ENCODE measurements at regions not wholly inside any gene's neighbourhood (a gene's known extent, or its start where the extent isn't known, plus 50 kb on each side); places are given as distances from the start of the nearest gene placed in this dataset.

- no peak overlapping the region for H3K4me3 ChIP-seq
- H3K9me2 ChIP-seq (ENCODE audit: insufficient read depth): no peaks in the 10 kb centered on the region
- no peaks in the 10 kb centered on the region for H3K36me3 ChIP-seq (ENCODE audit: low read depth)
- H3F3A ChIP-seq (ENCODE audit: insufficient read depth): no peaks in the 10 kb centered on the region
- in situ Hi-C loops (cut with MboI): no loop called here
- no peaks in the 10 kb centered on the region for H4K20me1 ChIP-seq (ENCODE audit: insufficient read depth)
- TF ChIP-seq EZH2 (IDR thresholded peaks at IDR 0.05; ENCODE audit: insufficient read depth, poor library complexity, severe bottlenecking) (no peak), EZH2phosphoT487 (IDR thresholded peaks at IDR 0.05; ENCODE audit: insufficient read depth, low read depth) (no peak)
- no peaks in the 10 kb centered on the region for H3K9me3 ChIP-seq (ENCODE audit: low read depth)
- H3K27me3 ChIP-seq (replicated peaks; ENCODE audit: insufficient read depth): no peaks in the 10 kb centered on the region; the same call in 1 of the 2 replicates
- DNase-seq: no peak
- H2AFZ ChIP-seq: no peak overlapping the region
- 22 to 25% methylated on average over 11 of the region's 11 CpGs for WGBS, 2 experiments (ENCODE audit: low coverage in 1 of 2, low lambda C conversion rate in 2 of 2, missing lambda C conversion rate in 2 of 2)
- no peak overlapping the region for H3K9ac ChIP-seq
- H3K4me1 ChIP-seq (ENCODE audit: insufficient read depth): no peaks in the 10 kb centered on the region
- no peak overlapping the region for H3K4me2 ChIP-seq (ENCODE audit: unreplicated experiment)
- H3K79me2 ChIP-seq (ENCODE audit: insufficient read depth): no peaks in the 10 kb centered on the region
- H3K27ac ChIP-seq: no peak overlapping the region
Measured at GRCh38 chr3:10619989-10620832, 114.8 kb upstream of the ATP2B2 start.

- 40 to 56% methylated on average over 2 of the region's 2 CpGs for WGBS, 2 experiments (ENCODE audit: low coverage in 1 of 2, low lambda C conversion rate in 2 of 2, missing lambda C conversion rate in 2 of 2)
- in situ Hi-C loops (cut with MboI): no loop called here
Measured at GRCh38 chr3:10620833-10621082, 115.4 kb upstream of the ATP2B2 start.

GRCh38 chr3:10623578-10624275 is 118.3 kb upstream of the ATP2B2 start:
- H3K9me2 ChIP-seq (ENCODE audit: insufficient read depth): no peaks in the 10 kb centered on the region
- H3K4me1 ChIP-seq (ENCODE audit: insufficient read depth): no peaks in the 10 kb centered on the region
- DNase-seq: no peak
- H3K27ac ChIP-seq: no peak overlapping the region
- 61 to 62% methylated on average over 4 of the region's 4 CpGs for WGBS, 2 experiments (ENCODE audit: low coverage in 1 of 2, low lambda C conversion rate in 2 of 2, missing lambda C conversion rate in 2 of 2)
- no peak overlapping the region for H3K9ac ChIP-seq
- H3K36me3 ChIP-seq (ENCODE audit: low read depth): no peaks in the 10 kb centered on the region
- H4K20me1 ChIP-seq (ENCODE audit: insufficient read depth): no peaks in the 10 kb centered on the region
- in situ Hi-C loops (cut with MboI): no loop called here
- no peak overlapping the region for H3K4me2 ChIP-seq (ENCODE audit: unreplicated experiment)
- no peaks in the 10 kb centered on the region for H3K9me3 ChIP-seq (ENCODE audit: low read depth)
- TF ChIP-seq EZH2phosphoT487 (IDR thresholded peaks at IDR 0.05; ENCODE audit: insufficient read depth, low read depth) (no peak), EZH2 (IDR thresholded peaks at IDR 0.05; ENCODE audit: insufficient read depth, poor library complexity, severe bottlenecking) (no peak)
- no peaks in the 10 kb centered on the region; the same call in 1 of the 2 replicates for H3K27me3 ChIP-seq (replicated peaks; ENCODE audit: insufficient read depth)
- no peaks in the 10 kb centered on the region for H3F3A ChIP-seq (ENCODE audit: insufficient read depth)
- H2AFZ ChIP-seq: no peak overlapping the region
- no peak overlapping the region for H3K4me3 ChIP-seq
- H3K79me2 ChIP-seq (ENCODE audit: insufficient read depth): no peaks in the 10 kb centered on the region

More at GRCh38 chr3:10620833-10621082, 115.4 kb upstream of the ATP2B2 start:
- Histone ChIP-seq H3K36me3 (ENCODE audit: low read depth) (no peaks in the 10 kb centered on the region), H3K79me2 (ENCODE audit: insufficient read depth) (no peaks in the 10 kb centered on the region), H2AFZ (no peak overlapping the region), H3K9me3 (ENCODE audit: low read depth) (no peaks in the 10 kb centered on the region), H3K9ac (no peak overlapping the region), H3K4me3 (no peak overlapping the region), H3K4me1 (ENCODE audit: insufficient read depth) (no peaks in the 10 kb centered on the region), H3K27ac (no peak overlapping the region), H3K27me3 (replicated peaks; ENCODE audit: insufficient read depth) (no peaks in the 10 kb centered on the region; the same call in 1 of the 2 replicates), H4K20me1 (ENCODE audit: insufficient read depth) (no peaks in the 10 kb centered on the region), H3F3A (ENCODE audit: insufficient read depth) (no peaks in the 10 kb centered on the region), H3K9me2 (ENCODE audit: insufficient read depth) (no peaks in the 10 kb centered on the region), H3K4me2 (ENCODE audit: unreplicated experiment) (no peak overlapping the region)
- TF ChIP-seq EZH2phosphoT487 (IDR thresholded peaks at IDR 0.05; ENCODE audit: insufficient read depth, low read depth): no peak
- no peak for DNase-seq

GRCh38 chr3:10625323-10625722 is 119.9 kb upstream of the ATP2B2 start:
- WGBS, 2 experiments (ENCODE audit: low coverage in 1 of 2, low lambda C conversion rate in 2 of 2, missing lambda C conversion rate in 2 of 2): 4 to 6% methylated on average over 7 to 9 of the region's 9 CpGs

More at GRCh38 chr3:10625323-10625722, 119.9 kb upstream of the ATP2B2 start:
- no peaks in the 10 kb centered on the region; the same call in 1 of the 2 replicates for H3K27me3 ChIP-seq (replicated peaks; ENCODE audit: insufficient read depth)
- no peak overlapping the region for H2AFZ ChIP-seq
- in situ Hi-C loops (cut with MboI): no loop called here
- H3K27ac ChIP-seq: no peak overlapping the region
- no peaks in the 10 kb centered on the region for H3K9me2 ChIP-seq (ENCODE audit: insufficient read depth)
- no peaks in the 10 kb centered on the region for H3K79me2 ChIP-seq (ENCODE audit: insufficient read depth)
- no peak overlapping the region for H3K9ac ChIP-seq
- H3K4me3 ChIP-seq: no peak overlapping the region
- TF ChIP-seq EZH2 (IDR thresholded peaks at IDR 0.05; ENCODE audit: insufficient read depth, poor library complexity, severe bottlenecking) (no peak), EZH2phosphoT487 (IDR thresholded peaks at IDR 0.05; ENCODE audit: insufficient read depth, low read depth) (no peak)
- H3K4me1 ChIP-seq (ENCODE audit: insufficient read depth): no peaks in the 10 kb centered on the region
- no peaks in the 10 kb centered on the region for H3F3A ChIP-seq (ENCODE audit: insufficient read depth)
- H3K9me3 ChIP-seq (ENCODE audit: low read depth): no peaks in the 10 kb centered on the region
- no peaks in the 10 kb centered on the region for H3K36me3 ChIP-seq (ENCODE audit: low read depth)
- no peak overlapping the region for H3K4me2 ChIP-seq (ENCODE audit: unreplicated experiment)
- no peak for DNase-seq
- no peaks in the 10 kb centered on the region for H4K20me1 ChIP-seq (ENCODE audit: insufficient read depth)
